ENCODE measurements at regions not wholly inside any gene's neighbourhood (a gene's known extent, or its start where the extent isn't known, plus 50 kb on each side); places are given as distances from the start of the nearest gene placed in this dataset.
"Not testable (repeated sequence)": the region's sequence is repeated elsewhere in the genome, so short reads cannot be mapped to it uniquely, and the experiment has no call there.

DNA sequence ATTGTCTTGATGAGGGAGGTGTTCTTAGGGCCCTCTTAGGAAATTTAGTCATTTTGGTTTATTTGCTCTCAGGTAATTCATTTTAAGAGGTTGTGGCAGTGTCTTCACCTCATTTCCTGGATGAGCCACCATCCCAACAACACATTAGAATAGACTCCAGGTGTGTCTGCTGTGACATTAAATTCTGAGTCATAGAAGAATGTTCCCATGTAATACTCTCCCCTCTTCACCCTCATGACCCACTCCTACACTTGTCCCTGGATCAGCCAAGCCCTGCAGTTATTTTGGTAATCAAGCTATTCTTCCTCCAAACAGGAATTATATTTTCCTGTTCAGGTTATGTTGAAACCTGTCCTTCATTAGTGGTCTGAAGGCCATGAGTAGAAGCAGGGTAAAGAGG is 944.1 kb downstream of the SORCS3 start:
- no peaks in the 10 kb centered on the region for H3K36me3 ChIP-seq (ENCODE audit: control insufficient read depth in 4 of 4, insufficient read depth in 4 of 4, low read length in 3 of 4)
- ChIA-PET POLR2A (no interaction called here), CTCF (no interaction called here)
- H3K27me3 ChIP-seq (replicated peaks in 2 of 5; ENCODE audit: control insufficient read depth in 4 of 5, insufficient read depth in 5 of 5, low read length in 4 of 5): no peaks in the 10 kb centered on the region
- no peaks in the 10 kb centered on the region for H3K9me3 ChIP-seq (ENCODE audit: control extremely low read depth in 1 of 5, control insufficient read depth in 4 of 5, insufficient read depth in 2 of 5, low read depth in 1 of 5, low read length in 4 of 5)
- no peaks in the 10 kb centered on the region for H3K4me1 ChIP-seq (ENCODE audit: control extremely low read depth in 1 of 4, control insufficient read depth in 4 of 4, insufficient read depth in 4 of 4, low read length in 3 of 4)
- H3K4me3 ChIP-seq (ENCODE audit: control insufficient read depth in 1 of 7, extremely low read depth in 1 of 7, insufficient read depth in 4 of 7, low read depth in 2 of 7, low read length in 6 of 7): no peak overlapping the region
- no peak overlapping the region for H3K27ac ChIP-seq (ENCODE audit: insufficient read depth in 1 of 2, low read depth in 1 of 2, low read length in 2 of 2, poor library complexity in 1 of 2, severe bottlenecking in 2 of 2)
- DNase-seq: no peak

DNA sequence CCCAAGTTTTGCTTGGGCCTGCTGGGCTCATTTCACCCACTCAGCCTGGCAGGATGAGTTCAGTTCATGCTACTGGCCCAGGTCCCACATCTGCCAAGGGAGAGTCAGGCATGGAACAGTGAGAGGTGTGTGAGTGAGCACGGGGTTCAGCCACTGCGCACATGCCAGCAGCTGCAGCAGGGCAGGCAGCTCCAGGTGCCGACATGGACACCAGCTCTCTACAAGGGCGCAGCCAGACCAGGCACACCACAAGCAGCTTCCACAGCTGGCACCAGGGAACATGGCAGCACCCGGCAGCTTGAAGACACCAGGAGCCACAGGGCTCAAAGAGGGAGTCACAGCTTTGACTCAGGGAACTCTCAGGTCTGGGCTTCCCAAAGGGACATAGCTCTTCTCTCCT is 938.0 kb downstream of the SORCS3 start:
- H3K4me1 ChIP-seq (ENCODE audit: control extremely low read depth in 1 of 4, control insufficient read depth in 4 of 4, insufficient read depth in 4 of 4, low read length in 3 of 4): no peaks in the 10 kb centered on the region
- no peak for DNase-seq
- H3K36me3 ChIP-seq (ENCODE audit: control insufficient read depth in 4 of 4, insufficient read depth in 4 of 4, low read length in 3 of 4): no peaks in the 10 kb centered on the region
- POLR2A ChIA-PET: no interaction called here
- no peaks in the 10 kb centered on the region for H3K9me3 ChIP-seq (ENCODE audit: control extremely low read depth in 1 of 5, control insufficient read depth in 4 of 5, insufficient read depth in 2 of 5, low read depth in 1 of 5, low read length in 4 of 5)
- H3K27ac ChIP-seq (ENCODE audit: insufficient read depth in 1 of 2, low read depth in 1 of 2, low read length in 2 of 2, poor library complexity in 1 of 2, severe bottlenecking in 2 of 2): no peak overlapping the region
- CTCF ChIA-PET: no interaction called here
- H3K27me3 ChIP-seq (replicated peaks in 2 of 5; ENCODE audit: control insufficient read depth in 4 of 5, insufficient read depth in 5 of 5, low read length in 4 of 5): no peaks in the 10 kb centered on the region
- H3K4me3 ChIP-seq (ENCODE audit: control insufficient read depth in 1 of 7, extremely low read depth in 1 of 7, insufficient read depth in 4 of 7, low read depth in 2 of 7, low read length in 6 of 7): no peak overlapping the region
- 98% methylated on average over 5 of the region's 5 CpGs for WGBS (ENCODE audit: insufficient coverage)

DNA sequence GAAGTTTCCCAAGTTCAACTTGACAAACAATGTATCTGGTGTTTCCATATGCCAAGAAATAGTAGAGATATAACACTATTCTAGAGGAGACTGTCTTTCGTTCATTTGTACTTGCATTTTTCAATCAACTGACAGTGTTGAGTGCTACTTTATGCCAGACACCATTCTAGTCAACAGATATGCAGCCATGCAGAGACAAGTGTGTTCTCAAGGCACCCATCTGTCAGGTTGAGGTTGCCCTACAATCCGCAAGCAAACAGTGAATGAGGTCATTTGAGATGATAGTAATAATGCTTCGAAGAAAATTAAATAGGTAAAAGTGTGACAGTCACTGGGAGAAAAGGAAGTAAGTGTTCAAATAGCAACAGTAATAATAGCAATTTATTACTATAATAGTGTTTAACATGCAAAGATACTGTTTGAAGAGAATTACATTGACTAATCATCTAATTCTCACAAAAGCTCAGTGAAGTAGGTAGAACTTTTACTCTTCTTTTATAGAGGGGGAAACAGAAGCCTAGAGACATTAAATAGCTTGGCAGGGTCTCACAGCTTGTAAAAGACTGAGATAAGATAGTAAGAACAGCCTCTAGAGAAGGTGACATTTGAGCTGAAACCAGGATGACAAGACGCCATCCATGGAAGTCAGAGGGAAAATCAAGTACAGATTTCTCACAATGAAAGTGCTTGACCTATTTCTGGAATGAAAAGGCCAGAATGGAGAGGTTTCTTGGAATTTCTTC is 936.9 kb downstream of the SORCS3 start:
- DNase-seq: no peak
- H3K36me3 ChIP-seq (ENCODE audit: control insufficient read depth in 4 of 4, insufficient read depth in 4 of 4, low read length in 3 of 4): no peaks in the 10 kb centered on the region
- no peaks in the 10 kb centered on the region for H3K4me1 ChIP-seq (ENCODE audit: control extremely low read depth in 1 of 4, control insufficient read depth in 4 of 4, insufficient read depth in 4 of 4, low read length in 3 of 4)
- no peaks in the 10 kb centered on the region for H3K9me3 ChIP-seq (ENCODE audit: control extremely low read depth in 1 of 5, control insufficient read depth in 4 of 5, insufficient read depth in 2 of 5, low read depth in 1 of 5, low read length in 4 of 5)
- POLR2A ChIA-PET: no interaction called here
- CTCF ChIA-PET: no interaction called here
- no peaks in the 10 kb centered on the region for H3K27me3 ChIP-seq (replicated peaks in 2 of 5; ENCODE audit: control insufficient read depth in 4 of 5, insufficient read depth in 5 of 5, low read length in 4 of 5)
- 82% methylated on average over 3 of the region's 4 CpGs for WGBS (ENCODE audit: insufficient coverage)
- no peak overlapping the region for H3K4me3 ChIP-seq (ENCODE audit: control insufficient read depth in 1 of 7, extremely low read depth in 1 of 7, insufficient read depth in 4 of 7, low read depth in 2 of 7, low read length in 6 of 7)
- H3K27ac ChIP-seq (ENCODE audit: insufficient read depth in 1 of 2, low read depth in 1 of 2, low read length in 2 of 2, poor library complexity in 1 of 2, severe bottlenecking in 2 of 2): no peak overlapping the region

DNA sequence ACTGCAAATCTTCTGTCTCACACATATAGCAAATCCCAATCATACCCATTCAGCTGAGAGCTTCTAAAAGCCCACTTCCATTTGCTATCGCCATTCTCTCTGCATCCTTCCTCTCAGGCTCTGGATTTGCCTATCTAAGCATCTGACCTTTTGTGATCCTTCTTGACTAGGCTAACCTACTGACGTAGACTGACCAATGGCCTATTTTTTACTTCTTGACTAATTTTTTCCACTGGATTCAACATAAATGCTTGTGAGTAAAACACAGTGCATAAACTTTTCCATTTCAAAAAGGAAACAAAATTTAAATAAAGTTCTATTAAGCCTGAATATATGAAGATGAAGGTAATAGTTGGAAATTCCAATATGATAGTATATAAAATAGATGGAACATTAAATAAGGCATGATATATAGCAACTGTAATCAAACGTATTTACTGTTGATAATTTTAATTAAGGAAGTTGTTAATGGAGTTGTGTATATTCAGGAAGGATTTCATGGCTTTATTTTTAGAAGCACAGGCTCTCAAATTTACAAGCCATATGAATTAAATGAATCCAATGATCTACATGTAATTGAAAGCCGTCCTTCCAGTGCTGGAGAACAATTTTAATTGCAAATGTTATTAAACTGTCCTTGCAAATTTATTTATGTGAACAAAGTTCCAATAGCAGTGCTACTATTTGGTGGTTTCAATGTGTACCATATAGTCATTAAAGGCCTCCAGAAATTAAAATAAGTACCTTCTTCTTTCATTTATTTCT is 918.4 kb downstream of the SORCS3 start:
- 100% methylated on average over 1 of the region's 4 CpGs for WGBS (ENCODE audit: insufficient coverage)
- CTCF ChIA-PET: interaction anchor here (0.9 kb wide), 1 partner anchor 10 kb away, joined by 3 read pairs; no protein-coding TSS in a partner anchor

DNA sequence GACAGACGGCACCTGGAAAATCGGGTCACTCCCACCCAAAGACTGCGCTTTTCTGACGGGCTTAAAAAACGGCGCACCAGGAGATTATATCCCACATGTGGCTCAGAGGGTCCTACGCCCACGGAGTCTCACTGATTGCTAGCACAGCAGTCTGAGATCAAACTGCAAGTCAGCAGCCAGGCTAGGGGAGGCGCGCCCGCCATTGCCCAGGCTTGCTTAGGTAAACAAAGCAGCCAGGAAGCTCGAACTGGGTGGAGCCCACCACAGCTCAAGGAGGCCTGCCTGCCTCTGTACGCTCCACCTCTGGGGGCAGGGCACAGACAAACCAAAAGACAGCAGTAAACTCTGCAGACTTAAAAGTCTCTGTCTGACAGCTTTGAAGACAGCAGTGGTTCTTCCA is 909.4 kb downstream of the SORCS3 start:
- H3K27ac ChIP-seq (ENCODE audit: insufficient read depth in 1 of 2, low read depth in 1 of 2, low read length in 2 of 2, poor library complexity in 1 of 2, severe bottlenecking in 2 of 2); DNase-seq; H3K27me3 ChIP-seq (replicated peaks in 2 of 5; ENCODE audit: control insufficient read depth in 4 of 5, insufficient read depth in 5 of 5, low read length in 4 of 5); H3K9me3 ChIP-seq (ENCODE audit: control extremely low read depth in 1 of 5, control insufficient read depth in 4 of 5, insufficient read depth in 2 of 5, low read depth in 1 of 5, low read length in 4 of 5); H3K4me1 ChIP-seq (ENCODE audit: control extremely low read depth in 1 of 4, control insufficient read depth in 4 of 4, insufficient read depth in 4 of 4, low read length in 3 of 4); POLR2A ChIA-PET; H3K36me3 ChIP-seq (ENCODE audit: control insufficient read depth in 4 of 4, insufficient read depth in 4 of 4, low read length in 3 of 4); H3K4me3 ChIP-seq (ENCODE audit: control insufficient read depth in 1 of 7, extremely low read depth in 1 of 7, insufficient read depth in 4 of 7, low read depth in 2 of 7, low read length in 6 of 7): not testable (repeated sequence)
- WGBS (ENCODE audit: insufficient coverage): 93% methylated on average over 10 of the region's 13 CpGs
- CTCF ChIA-PET: interaction anchor here (1.2 kb wide), 1 partner anchor 8 kb away, joined by 3 read pairs; no protein-coding TSS in a partner anchor

More for the DNA sequence above, 918.4 kb downstream of the SORCS3 start:
- no peaks in the 10 kb centered on the region for H3K4me1 ChIP-seq (ENCODE audit: control extremely low read depth in 1 of 4, control insufficient read depth in 4 of 4, insufficient read depth in 4 of 4, low read length in 3 of 4)
- H3K9me3 ChIP-seq (ENCODE audit: control extremely low read depth in 1 of 5, control insufficient read depth in 4 of 5, insufficient read depth in 2 of 5, low read depth in 1 of 5, low read length in 4 of 5): peaks cover 0 to 3% (median 0%) of the 10 kb centered on the region in 5 experiments
- H3K36me3 ChIP-seq (ENCODE audit: control insufficient read depth in 4 of 4, insufficient read depth in 4 of 4, low read length in 3 of 4): no peaks in the 10 kb centered on the region
- no peak overlapping the region for H3K27ac ChIP-seq (ENCODE audit: insufficient read depth in 1 of 2, low read depth in 1 of 2, low read length in 2 of 2, poor library complexity in 1 of 2, severe bottlenecking in 2 of 2)
- DNase-seq: no peak
- POLR2A ChIA-PET: no interaction called here
- no peak overlapping the region for H3K4me3 ChIP-seq (ENCODE audit: control insufficient read depth in 1 of 7, extremely low read depth in 1 of 7, insufficient read depth in 4 of 7, low read depth in 2 of 7, low read length in 6 of 7)
- no peaks in the 10 kb centered on the region for H3K27me3 ChIP-seq (replicated peaks in 2 of 5; ENCODE audit: control insufficient read depth in 4 of 5, insufficient read depth in 5 of 5, low read length in 4 of 5)

GRCh38 chr10:105549731-105550130 is 908.6 kb downstream of the SORCS3 start:
- H3K36me3 ChIP-seq (ENCODE audit: control insufficient read depth in 4 of 4, insufficient read depth in 4 of 4, low read length in 3 of 4): no peaks in the 10 kb centered on the region
- no peak for DNase-seq
- H3K9me3 ChIP-seq (ENCODE audit: control extremely low read depth in 1 of 5, control insufficient read depth in 4 of 5, insufficient read depth in 2 of 5, low read depth in 1 of 5, low read length in 4 of 5): no peaks in the 10 kb centered on the region
- no peaks in the 10 kb centered on the region for H3K27me3 ChIP-seq (replicated peaks in 2 of 5; ENCODE audit: control insufficient read depth in 4 of 5, insufficient read depth in 5 of 5, low read length in 4 of 5)
- WGBS (ENCODE audit: insufficient coverage): no CpG with 5 or more reads among the region's 1 CpG
- H3K4me3 ChIP-seq (ENCODE audit: control insufficient read depth in 1 of 7, extremely low read depth in 1 of 7, insufficient read depth in 4 of 7, low read depth in 2 of 7, low read length in 6 of 7): no peak overlapping the region
- ChIA-PET CTCF (interaction anchor here (1.2 kb wide), 1 partner anchor 9 kb away, joined by 3 read pairs; no protein-coding TSS in a partner anchor), POLR2A (no interaction called here)
- no peak overlapping the region for H3K27ac ChIP-seq (ENCODE audit: insufficient read depth in 1 of 2, low read depth in 1 of 2, low read length in 2 of 2, poor library complexity in 1 of 2, severe bottlenecking in 2 of 2)
- no peaks in the 10 kb centered on the region for H3K4me1 ChIP-seq (ENCODE audit: control extremely low read depth in 1 of 4, control insufficient read depth in 4 of 4, insufficient read depth in 4 of 4, low read length in 3 of 4)

DNA sequence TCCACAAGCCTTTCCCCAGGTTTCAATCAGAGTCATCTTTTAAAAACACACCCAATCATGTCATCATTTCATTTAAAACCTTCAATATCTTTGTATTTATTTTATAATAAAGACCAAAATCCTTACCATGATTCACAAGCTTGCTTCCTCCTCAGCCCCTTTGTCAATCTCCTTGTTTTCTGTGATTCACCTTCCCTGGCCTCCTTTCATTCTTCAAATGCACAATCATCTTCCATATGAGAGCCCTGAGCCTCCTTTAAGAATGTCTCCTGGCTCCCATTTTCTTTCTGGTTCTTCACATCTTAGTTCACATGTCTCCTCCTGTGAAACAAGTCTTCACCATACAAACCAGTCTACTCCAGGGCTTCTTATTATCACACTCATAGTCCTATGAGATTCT is 904.0 kb downstream of the SORCS3 start:
- Histone ChIP-seq H3K4me3 (ENCODE audit: control insufficient read depth in 1 of 7, extremely low read depth in 1 of 7, insufficient read depth in 4 of 7, low read depth in 2 of 7, low read length in 6 of 7) (no peak overlapping the region), H3K27me3 (replicated peaks in 2 of 5; ENCODE audit: control insufficient read depth in 4 of 5, insufficient read depth in 5 of 5, low read length in 4 of 5) (no peaks in the 10 kb centered on the region), H3K4me1 (ENCODE audit: control extremely low read depth in 1 of 4, control insufficient read depth in 4 of 4, insufficient read depth in 4 of 4, low read length in 3 of 4) (no peaks in the 10 kb centered on the region), H3K36me3 (ENCODE audit: control insufficient read depth in 4 of 4, insufficient read depth in 4 of 4, low read length in 3 of 4) (no peaks in the 10 kb centered on the region), H3K9me3 (ENCODE audit: control extremely low read depth in 1 of 5, control insufficient read depth in 4 of 5, insufficient read depth in 2 of 5, low read depth in 1 of 5, low read length in 4 of 5) (no peaks in the 10 kb centered on the region), H3K27ac (ENCODE audit: insufficient read depth in 1 of 2, low read depth in 1 of 2, low read length in 2 of 2, poor library complexity in 1 of 2, severe bottlenecking in 2 of 2) (no peak overlapping the region)
- no peak for DNase-seq
- ChIA-PET CTCF (no interaction called here), POLR2A (no interaction called here)
